NT2/D1 (cell line): ENCODE measurements at regions not wholly inside any gene's neighbourhood (a gene's known extent, or its start where the extent isn't known, plus 50 kb on each side); places are given as distances from the start of the nearest gene placed in this dataset.

Experiments used
- YY1 ChIP-seq: IDR thresholded peaks from 2 replicates; pipeline ENCODE4 v1.6.1; 2011; ENCODE audit not compliant: insufficient read length, insufficient read depth
- ZNF274 ChIP-seq: IDR thresholded peaks from 2 replicates; pipeline ENCODE4 v1.6.1; 2011; ENCODE audit warnings: mild to moderate bottlenecking, low read depth, low read length

DNA sequence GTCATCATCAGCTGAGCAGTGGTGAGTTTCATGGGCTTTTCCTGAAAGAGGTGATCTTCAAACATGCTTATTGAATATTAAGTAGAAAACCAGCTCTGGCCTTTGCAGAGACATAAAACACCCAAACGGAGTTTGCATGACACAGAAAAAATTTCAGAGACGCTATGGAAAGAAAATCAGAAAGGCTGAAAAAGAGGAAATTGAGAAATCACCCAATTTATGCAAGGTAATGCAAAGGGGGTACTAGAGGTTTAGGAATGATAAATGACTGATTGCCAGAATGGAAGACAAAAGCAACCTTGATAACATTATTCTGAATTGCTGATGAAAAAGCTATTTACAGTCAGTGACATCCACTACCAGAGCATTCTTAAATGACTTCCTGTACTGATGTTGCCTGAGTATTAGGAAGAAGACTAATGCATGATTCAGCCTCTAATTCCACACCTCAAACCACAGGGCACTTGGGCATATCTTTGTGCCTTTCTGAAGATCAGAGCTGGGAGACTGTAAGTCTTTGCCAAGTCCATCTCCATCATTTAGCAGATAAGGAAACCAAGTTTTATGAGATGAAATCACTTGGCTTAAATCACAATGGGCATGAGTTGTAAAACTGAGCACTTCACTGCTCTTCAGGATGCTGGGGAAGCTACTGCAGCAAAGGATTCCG is 565.7 kb downstream of the PPARGC1A start:
- TF ChIP-seq YY1: no peak
- TF ChIP-seq ZNF274: no peak
